ENCODE measurements at regions not wholly inside any gene's neighbourhood (a gene's known extent, or its start where the extent isn't known, plus 50 kb on each side); places are given as distances from the start of the nearest gene placed in this dataset.

DNA sequence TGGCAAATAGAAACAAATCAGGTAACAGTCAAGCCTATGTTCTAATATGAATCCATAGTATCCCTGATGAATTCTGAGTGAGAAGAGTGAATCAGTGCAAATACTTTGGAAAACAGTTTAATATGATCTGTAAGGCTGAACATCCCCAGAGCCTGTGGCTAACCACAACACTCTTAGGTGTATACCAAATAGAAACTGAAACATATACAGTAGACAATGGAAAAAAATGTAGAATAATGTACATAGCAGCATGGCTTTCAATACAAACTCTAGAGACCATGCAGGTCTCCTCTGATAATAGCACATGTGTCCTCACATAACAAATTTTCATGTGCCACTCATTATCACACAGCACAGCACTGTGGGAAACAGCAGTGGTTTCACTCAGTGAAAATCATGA lies 513.6 kb downstream of the CDY2B start:
- intact Hi-C loops (cut with DNase I): no loop called here
- no peak for DNase-seq
- Histone ChIP-seq H3K9me3 (no peaks in the 10 kb centered on the region), H3K27me3 (no peaks in the 10 kb centered on the region), H3K27ac (no peak overlapping the region), H3K4me3 (no peak overlapping the region), H3K36me3 (no peaks in the 10 kb centered on the region), H3K4me1 (no peaks in the 10 kb centered on the region)
- no peak for TF ChIP-seq POLR2A (IDR thresholded peaks at IDR 0.05)
- TF ChIP-seq, protein P1, sequence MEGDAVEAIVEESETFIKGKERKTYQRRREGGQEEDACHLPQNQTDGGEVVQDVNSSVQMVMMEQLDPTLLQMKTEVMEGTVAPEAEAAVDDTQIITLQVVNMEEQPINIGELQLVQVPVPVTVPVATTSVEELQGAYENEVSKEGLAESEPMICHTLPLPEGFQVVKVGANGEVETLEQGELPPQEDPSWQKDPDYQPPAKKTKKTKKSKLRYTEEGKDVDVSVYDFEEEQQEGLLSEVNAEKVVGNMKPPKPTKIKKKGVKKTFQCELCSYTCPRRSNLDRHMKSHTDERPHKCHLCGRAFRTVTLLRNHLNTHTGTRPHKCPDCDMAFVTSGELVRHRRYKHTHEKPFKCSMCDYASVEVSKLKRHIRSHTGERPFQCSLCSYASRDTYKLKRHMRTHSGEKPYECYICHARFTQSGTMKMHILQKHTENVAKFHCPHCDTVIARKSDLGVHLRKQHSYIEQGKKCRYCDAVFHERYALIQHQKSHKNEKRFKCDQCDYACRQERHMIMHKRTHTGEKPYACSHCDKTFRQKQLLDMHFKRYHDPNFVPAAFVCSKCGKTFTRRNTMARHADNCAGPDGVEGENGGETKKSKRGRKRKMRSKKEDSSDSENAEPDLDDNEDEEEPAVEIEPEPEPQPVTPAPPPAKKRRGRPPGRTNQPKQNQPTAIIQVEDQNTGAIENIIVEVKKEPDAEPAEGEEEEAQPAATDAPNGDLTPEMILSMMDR (IDR thresholded peaks at IDR 0.05): no peak

DNA sequence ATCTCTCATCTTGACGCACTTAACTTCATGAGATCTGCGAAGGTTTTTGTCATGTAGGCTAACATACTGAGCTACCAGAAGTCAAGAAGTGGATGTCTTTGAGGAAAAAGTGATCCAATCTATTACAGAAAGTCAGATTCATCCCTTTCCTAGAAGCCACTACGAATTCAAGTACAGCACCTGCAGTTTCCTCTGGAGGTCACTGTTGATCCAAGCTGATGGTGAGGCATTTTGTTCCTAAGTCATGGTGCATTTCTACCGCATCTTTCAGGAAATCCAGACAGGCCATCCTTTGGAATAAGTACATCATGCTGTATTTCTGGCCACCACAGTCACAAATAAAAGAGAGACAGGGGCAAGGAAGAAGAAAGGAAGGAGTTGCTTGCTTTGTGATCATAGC lies 541.0 kb downstream of the CDY2B start:
- Histone ChIP-seq H3K27ac (no peak overlapping the region), H3K36me3 (no peaks in the 10 kb centered on the region), H3K27me3 (no peaks in the 10 kb centered on the region), H3K4me3 (no peak overlapping the region), H3K9me3 (no peaks in the 10 kb centered on the region), H3K4me1 (no peaks in the 10 kb centered on the region)
- DNase-seq: no peak
- TF ChIP-seq, protein P1 (IDR thresholded peaks at IDR 0.05): no peak
- no peak for TF ChIP-seq POLR2A (IDR thresholded peaks at IDR 0.05)
- intact Hi-C loops (cut with DNase I): no loop called here
- 94% methylated on average over 2 of the region's 4 CpGs; no CpG with 5 or more reads in 1 of the 2 donors for WGBS, 2 donors

DNA sequence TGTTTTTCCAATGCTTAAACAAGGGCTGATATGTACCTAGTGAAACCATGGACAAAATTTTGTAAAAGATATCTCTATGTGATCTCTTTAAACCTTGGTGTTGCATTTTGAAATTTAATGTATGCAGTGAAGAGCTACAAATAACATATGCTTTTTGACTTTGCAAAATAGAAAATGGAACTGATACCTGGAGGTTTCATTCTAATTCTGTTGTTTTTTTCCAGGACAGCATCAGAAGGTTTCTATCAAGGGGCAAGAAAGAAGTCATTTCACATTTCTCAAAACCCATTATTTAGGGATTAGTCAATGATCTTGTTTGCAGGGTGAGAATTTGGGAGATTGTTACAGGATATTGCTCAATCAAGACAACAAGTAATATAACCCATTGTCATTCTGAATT lies 549.3 kb downstream of the CDY2B start:
- TF ChIP-seq, protein P1 (IDR thresholded peaks at IDR 0.05): no peak
- no peak for TF ChIP-seq POLR2A (IDR thresholded peaks at IDR 0.05)
- intact Hi-C loops (cut with DNase I): no loop called here
- H3K4me1 ChIP-seq: no peaks in the 10 kb centered on the region
- H3K36me3 ChIP-seq: no peaks in the 10 kb centered on the region
- no peaks in the 10 kb centered on the region for H3K9me3 ChIP-seq
- DNase-seq: no peak
- no peak overlapping the region for H3K4me3 ChIP-seq
- no peak overlapping the region for H3K27ac ChIP-seq
- H3K27me3 ChIP-seq: no peaks in the 10 kb centered on the region

DNA sequence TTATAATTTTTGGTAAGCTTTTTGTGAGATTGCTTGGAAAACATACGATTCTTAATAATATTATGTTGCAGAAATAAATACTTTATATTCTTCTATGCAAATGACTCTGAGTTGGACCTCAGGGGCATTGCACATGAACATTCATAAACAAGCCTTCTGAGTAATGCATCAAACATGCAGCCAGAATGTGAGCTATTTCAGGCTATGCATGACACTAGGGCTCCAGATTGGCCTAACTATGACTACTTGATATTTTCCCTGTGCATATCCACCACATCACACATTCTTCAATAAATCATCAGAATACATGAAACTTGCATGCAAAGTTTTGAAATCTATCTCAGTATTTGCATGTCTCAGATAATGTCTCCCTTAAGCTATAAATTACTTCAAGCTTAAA lies 560.1 kb downstream of the CDY2B start:
- 80% methylated on average over 1 of the region's 1 CpG; no CpG with 5 or more reads in 1 of the 2 donors for WGBS, 2 donors
- TF ChIP-seq, protein P1 (IDR thresholded peaks at IDR 0.05): no peak
- no peak for TF ChIP-seq POLR2A (IDR thresholded peaks at IDR 0.05)

DNA sequence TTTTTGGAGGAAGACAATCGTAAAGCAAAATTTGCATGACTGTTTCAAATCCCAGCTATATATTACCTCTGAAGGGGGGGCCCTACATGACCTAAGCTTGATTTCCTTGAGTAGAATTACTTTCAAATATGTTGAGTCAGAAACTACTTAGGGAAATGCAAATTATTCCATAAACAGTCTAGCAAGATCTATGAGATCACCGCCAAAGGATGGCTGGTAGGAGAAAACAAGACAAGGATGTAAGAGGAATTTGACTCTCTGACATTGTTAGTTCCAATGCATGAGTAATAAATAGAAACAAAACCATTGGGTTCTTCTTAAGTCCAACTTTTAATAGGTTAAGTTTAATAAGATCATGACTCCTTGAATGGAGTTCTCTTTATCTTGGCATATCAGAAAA lies 561.4 kb downstream of the CDY2B start:
- no peaks in the 10 kb centered on the region for H3K9me3 ChIP-seq
- TF ChIP-seq POLR2A (IDR thresholded peaks at IDR 0.05): no peak
- TF ChIP-seq, protein P1 (IDR thresholded peaks at IDR 0.05): no peak
- H3K4me1 ChIP-seq: no peaks in the 10 kb centered on the region
- H3K4me3 ChIP-seq: no peak overlapping the region
- H3K36me3 ChIP-seq: no peaks in the 10 kb centered on the region
- WGBS, 2 donors: 81% methylated on average over 2 of the region's 2 CpGs; no CpG with 5 or more reads in 1 of the 2 donors
- no peaks in the 10 kb centered on the region for H3K27me3 ChIP-seq
- intact Hi-C loops (cut with DNase I): no loop called here
- no peak for DNase-seq
- H3K27ac ChIP-seq: no peak overlapping the region

More for the DNA sequence above, 560.1 kb downstream of the CDY2B start:
- H3K27me3 ChIP-seq: no peaks in the 10 kb centered on the region
- H3K9me3 ChIP-seq: no peaks in the 10 kb centered on the region
- intact Hi-C loops (cut with DNase I): no loop called here
- H3K36me3 ChIP-seq: no peaks in the 10 kb centered on the region
- no peak overlapping the region for H3K4me3 ChIP-seq
- H3K27ac ChIP-seq: no peak overlapping the region
- no peaks in the 10 kb centered on the region for H3K4me1 ChIP-seq
- DNase-seq: no peak
